GM12878 (cell line): ENCODE measurements at regions not wholly inside any gene's neighbourhood (a gene's known extent, or its start where the extent isn't known, plus 50 kb on each side); places are given as distances from the start of the nearest gene placed in this dataset.

Experiments used
- ATAC-seq: fragments of 200-7000 bp; cut with Tn5 transposase; 3 replicates; pipeline ENCODE4 v1.9.1; 2020; ENCODE audit warnings: mild to moderate bottlenecking, moderate library complexity
- BruUV-seq: library from RNA; stranded (reverse); fragments of 400-500 nt; replicated peaks from 2 replicates; lab custom pipeline; 2021; lab: Mats Ljungman, UMichigan
- CTCF ChIA-PET: fragments of 300-600 bp; sonication (Branson Sonifier 250); formaldehyde crosslinking; extraction: SDS; loops from one replicate; lab custom pipeline; 2021; ENCODE audit warnings: inconsistent platforms; lab: Yijun Ruan, JAX
- POLR2A ChIA-PET: fragments of 350-600 bp; formaldehyde crosslinking; extraction: SDS; loops from one replicate; lab custom pipeline; 2021; ENCODE audit warnings: inconsistent platforms; lab: Charles Lee
- RAD21 ChIA-PET: fragments of 300-600 bp; sonication (Branson Sonifier 250); formaldehyde crosslinking; loops from one replicate; lab custom pipeline; 2023; ENCODE audit warnings: antibody characterized with exemption; ENCODE audit not compliant: unreplicated experiment; lab: Charles Lee
- SMC1A ChIA-PET: fragments of 300-600 bp; sonication (Branson Sonifier 250); formaldehyde crosslinking; loops from one replicate; lab custom pipeline; 2023; ENCODE audit not compliant: unreplicated experiment, uncharacterized antibody; lab: Charles Lee
- DNase-seq: peaks from one replicate; pipeline ENCODE4 v3.0.0-alpha.2; 2011; ENCODE audit warnings: low read depth, low spot score
- FAIRE-seq: peaks from 3 replicates; lab custom pipeline; 2011; peaks lifted over from hg19 to GRCh38; lab: Jason Lieb, UNC
- H2AFZ ChIP-seq: 2 replicates; pipeline ENCODE4 v1.6.0; 2011; ENCODE audit warnings: low read depth, low read length, control low read depth; ENCODE audit not compliant: control insufficient read depth
- H3K27ac ChIP-seq: 2 replicates; pipeline ENCODE4 v1.5.1; 2011; ENCODE audit warnings: control low read depth; ENCODE audit not compliant: control insufficient read depth, insufficient read depth
- H3K27me3 ChIP-seq, 2 experiments: replicated peaks in 1 of 2; 2 replicates each; pipeline versions ENCODE4 v1.6.0 to v1.6.1; 2011; ENCODE audit warnings: low read length in 1 of 2; ENCODE audit not compliant: control insufficient read depth in 2 of 2, insufficient read depth in 2 of 2
- H3K36me3 ChIP-seq, 2 experiments: 2 replicates each; pipeline ENCODE4 v1.5.1; 2011; ENCODE audit warnings: low read length in 1 of 2; ENCODE audit not compliant: control insufficient read depth in 2 of 2, insufficient read depth in 2 of 2
- H3K4me1 ChIP-seq: 2 replicates; pipeline ENCODE4 v1.6.1; 2011; ENCODE audit warnings: mild to moderate bottlenecking, low read length, moderate library complexity, mixed read lengths; ENCODE audit not compliant: control insufficient read depth, insufficient read depth
- H3K4me2 ChIP-seq: 2 replicates; pipeline ENCODE4 v1.6.0; 2011; ENCODE audit warnings: control low read depth; ENCODE audit not compliant: control insufficient read depth, insufficient read depth
- H3K4me3 ChIP-seq: fragments of 200-600 bp; sonication (generic); 2 replicates; pipeline ENCODE4 v1.5.1; 2016
- H3K79me2 ChIP-seq: 2 replicates; pipeline ENCODE4 v1.6.0; 2011; ENCODE audit warnings: low read length; ENCODE audit not compliant: control insufficient read depth, insufficient read depth
- H3K9ac ChIP-seq: 2 replicates; pipeline ENCODE4 v1.8.0; 2011; ENCODE audit warnings: low read length, control low read depth, mixed read lengths; ENCODE audit not compliant: control insufficient read depth, insufficient read depth
- H3K9me3 ChIP-seq: replicated peaks from 3 replicates; pipeline ENCODE4 v1.5.1; 2011; ENCODE audit warnings: mild to moderate bottlenecking, low read length; ENCODE audit not compliant: control insufficient read depth, insufficient read depth
- H4K20me1 ChIP-seq: 2 replicates; pipeline ENCODE4 v1.6.0; 2011; ENCODE audit not compliant: control insufficient read depth, insufficient read depth
- ATF3 ChIP-seq: IDR thresholded peaks from 2 replicates; pipeline ENCODE4 v1.6.1; 2011; ENCODE audit warnings: low read depth, mild to moderate bottlenecking, low read length, moderate library complexity, borderline replicate concordance; ENCODE audit errors: extremely low read depth
- BCL3 ChIP-seq: IDR thresholded peaks from 2 replicates; pipeline ENCODE4 v1.6.1; 2011; ENCODE audit warnings: borderline replicate concordance, low read depth, mild to moderate bottlenecking, moderate library complexity, low read length; ENCODE audit not compliant: insufficient read depth, poor library complexity, severe bottlenecking
- HDAC2 ChIP-seq: fragments of 200-600 bp; sonication (generic); IDR thresholded peaks from 2 replicates; pipeline ENCODE4 v1.6.1; 2017
- IRF5 ChIP-seq: fragments of 450-650 bp; IDR thresholded peaks from 2 replicates; pipeline ENCODE4 v1.6.1; 2017; ENCODE audit warnings: borderline replicate concordance
- NBN ChIP-seq: fragments of 450-650 bp; IDR thresholded peaks from 2 replicates; pipeline ENCODE4 v1.6.1; 2016
- NR2C2 ChIP-seq: IDR thresholded peaks from 2 replicates; pipeline ENCODE4 v1.6.1; 2011; ENCODE audit warnings: borderline replicate concordance, low read depth; ENCODE audit not compliant: control insufficient read depth, insufficient read length
- PKNOX1 ChIP-seq: fragments of 450-650 bp; IDR thresholded peaks from 2 replicates; pipeline ENCODE4 v1.6.1; 2016; ENCODE audit warnings: mild to moderate bottlenecking
- PML ChIP-seq: IDR thresholded peaks from 2 replicates; pipeline ENCODE4 v1.6.1; 2012; ENCODE audit warnings: low read length, inconsistent platforms
- RAD21 ChIP-seq: IDR thresholded peaks from 2 replicates; pipeline ENCODE4 v1.6.1; 2011; ENCODE audit warnings: mild to moderate bottlenecking, low read depth, low read length, moderate library complexity; ENCODE audit not compliant: insufficient read depth
- RUNX3 ChIP-seq: IDR thresholded peaks from 2 replicates; pipeline ENCODE4 v1.6.1; 2012; ENCODE audit warnings: low read length, inconsistent platforms
- SREBF1 ChIP-seq: IDR thresholded peaks from 2 replicates; pipeline ENCODE4 v1.6.1; 2012; ENCODE audit warnings: mild to moderate bottlenecking, low read length
- SRF ChIP-seq, 2 experiments: IDR thresholded peaks; 2 replicates each; pipeline ENCODE4 v1.6.1; 2011; ENCODE audit warnings: low read depth in 2 of 2, low read length in 2 of 2, mild to moderate bottlenecking in 1 of 2, moderate library complexity in 1 of 2
- ZBTB33 ChIP-seq: fragments of 450-650 bp; IDR thresholded peaks from 2 replicates; pipeline ENCODE4 v1.6.1; 2017; ENCODE audit warnings: mild to moderate bottlenecking
- ZBTB4 ChIP-seq: fragments of 450-650 bp; formaldehyde crosslinking; IDR thresholded peaks from 2 replicates; pipeline ENCODE4 v1.4.0; 2022; ENCODE audit warnings: mild to moderate bottlenecking, moderate library complexity
- ZNF217 ChIP-seq: fragments of 450-650 bp; IDR thresholded peaks from 2 replicates; pipeline ENCODE4 v1.6.1; 2017; ENCODE audit warnings: antibody characterized with exemption, mild to moderate bottlenecking
- WGBS: methylation state at CpG from one replicate; pipeline ENCODE4 v1.1.6; 2016; ENCODE audit warnings: low lambda C conversion rate; ENCODE audit not compliant: insufficient replicate concordance, insufficient coverage; ENCODE audit errors: missing lambda C conversion rate; 5-methylcytosine and 5-hydroxymethylcytosine counted together
- in situ Hi-C: fragments of 300-500 bp; cut with MboI; formaldehyde crosslinking; loops from 9 replicates; pipeline ENCODE4 v1.14.3; 2018; ENCODE audit warnings: mixed read lengths
- intact Hi-C: fragments of 100-400 bp; cut with micrococcal nuclease; formaldehyde crosslinking; loops from one replicate; pipeline ENCODE4 v1.14.2; 2022; ENCODE audit not compliant: unreplicated experiment

- FAIRE-seq, result no peak
- no peaks in the 10 kb centered on the region for H3K36me3 ChIP-seq
- DNase-seq, result no peak
- H3K4me2 ChIP-seq, result no peak overlapping the region
- H4K20me1 ChIP-seq, result no peaks in the 10 kb centered on the region
- no peak overlapping the region for H3K27ac ChIP-seq
- no peaks in the 10 kb centered on the region for H3K27me3 ChIP-seq
- H3K9me3 ChIP-seq, result no peaks in the 10 kb centered on the region; the same call in 2 of the 3 replicates
- no peaks in the 10 kb centered on the region for H3K79me2 ChIP-seq
- no peak for ATAC-seq
- H3K4me3 ChIP-seq, result no peak overlapping the region
- H3K4me1 ChIP-seq, result no peaks in the 10 kb centered on the region
- WGBS, result 97% methylated on average over 7 of the region's 7 CpGs
- POLR2A ChIA-PET, result interaction anchor here (0.6 kb wide), 1 partner anchor 556 kb away, joined by 4 read pairs; no protein-coding TSS in a partner anchor
- in situ Hi-C loops, result loop anchor here (5.0 to 10.0 kb wide), 4 partner anchors 314 to 851 kb away; no protein-coding TSS in a partner anchor
- RAD21 ChIA-PET, result interaction anchor here (1.1 to 5.4 kb wide), 6 partner anchors 7 to 718 kb away, joined by 3 to 67 read pairs (median 5); no protein-coding TSS in a partner anchor
- intact Hi-C loops, result loop anchor here (5.0 kb wide), 3 partner anchors 84 to 221 kb away; partner anchors contain the start of gene PAX6
- SMC1A ChIA-PET, result interaction anchor here (0.6 to 6.4 kb wide), 3 partner anchors 198 to 715 kb away, joined by 3 to 70 read pairs (median 9); no protein-coding TSS in a partner anchor
- CTCF ChIA-PET, result interaction anchor here (1.6 to 5.4 kb wide), 7 partner anchors 13 to 614 kb away, joined by 3 to 67 read pairs (median 33); no protein-coding TSS in a partner anchor
- no peak overlapping the region for H2AFZ ChIP-seq
- no peak overlapping the region for H3K9ac ChIP-seq
- BruUV-seq, result no TSS peak
- no peak for TF ChIP-seq RUNX3
- no peak for TF ChIP-seq PML
- no peak for TF ChIP-seq ATF3
- no peak for TF ChIP-seq NR2C2
- no peak for TF ChIP-seq IRF5
- TF ChIP-seq ZBTB4 (CRISPR knock-in tag), result no peak
- no peak for TF ChIP-seq SREBF1
- no peak for TF ChIP-seq ZBTB33
- TF ChIP-seq PKNOX1, result no peak
- no peak for TF ChIP-seq SRF (IDR thresholded peaks at IDR 0.05; ENCODE audit: low read depth in 2 of 2, low read length in 2 of 2)
- TF ChIP-seq BCL3, result no peak
- no peak for TF ChIP-seq RAD21
- no peak for TF ChIP-seq NBN
- TF ChIP-seq ZNF217, result no peak
- TF ChIP-seq HDAC2, result no peak
These were observed 135.0 kb upstream of the RCN1 start for GRCh38 chr11:31955838-31956237.
